ENCODE measurements at regions not wholly inside any gene's neighbourhood (a gene's known extent, or its start where the extent isn't known, plus 50 kb on each side); places are given as distances from the start of the nearest gene placed in this dataset.

- DNase-seq = no peak
These were observed 171.0 kb upstream of the SHH start for GRCh38 chr7:155983176-155983815.

DNA sequence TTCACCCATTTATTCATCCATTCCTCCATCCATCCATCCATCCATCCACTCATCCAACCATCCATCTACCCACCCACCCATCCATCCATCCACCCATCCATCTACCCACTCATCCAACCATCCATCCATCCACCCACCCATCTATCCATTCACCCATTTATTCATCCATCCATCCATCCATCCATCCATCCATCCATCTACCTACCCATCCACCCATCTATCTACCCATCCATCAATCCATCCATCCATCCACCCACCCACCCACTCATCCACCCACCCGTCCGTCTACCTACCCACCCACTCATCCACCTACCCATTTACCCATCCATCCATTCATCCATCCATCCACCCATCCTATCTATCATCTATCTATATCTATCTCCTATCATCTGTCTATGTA is 169.4 kb upstream of the SHH start:
- no peak for DNase-seq

DNA sequence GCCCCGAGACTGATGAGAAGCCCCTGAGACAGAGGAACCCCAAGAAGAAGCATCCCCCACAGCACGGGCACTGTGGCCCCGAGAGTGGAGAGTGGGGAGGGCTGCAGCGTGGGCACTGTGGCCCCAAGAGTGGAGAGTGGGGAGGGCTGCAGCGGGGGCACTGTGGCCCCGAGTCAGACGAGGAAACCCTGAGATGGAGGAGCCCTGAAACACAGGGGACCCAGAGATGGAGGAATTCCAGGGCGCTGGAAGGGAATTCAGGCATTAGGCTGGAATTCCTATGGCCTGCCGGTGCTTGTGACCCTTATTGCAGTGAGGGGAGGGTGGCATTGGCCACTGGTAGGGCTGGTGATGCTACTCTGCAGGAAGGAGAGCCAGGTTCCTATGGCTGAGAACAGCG is 168.6 kb upstream of the SHH start:
- DNase-seq = no peak

DNA sequence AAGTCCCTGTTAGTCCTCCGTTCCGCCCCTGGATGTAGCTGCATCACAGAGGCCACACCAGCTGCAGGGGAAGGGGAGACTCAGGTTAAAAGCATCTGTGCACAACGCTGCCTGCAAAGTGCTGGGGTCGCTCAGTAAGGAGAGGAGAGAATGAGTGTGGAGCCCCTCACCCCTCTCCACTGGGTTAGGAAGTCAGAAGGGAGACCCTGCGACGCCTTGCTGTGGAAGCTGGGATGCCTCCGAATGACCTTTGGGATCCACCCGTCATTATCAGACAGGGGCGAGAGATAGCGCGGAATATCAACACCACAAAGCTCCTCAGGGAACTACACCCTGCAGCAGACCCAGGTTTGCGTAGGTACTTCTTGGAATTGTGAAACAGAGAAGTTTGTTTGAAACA is 167.7 kb upstream of the SHH start:
- DNase-seq = no peak

- no peak for DNase-seq
These were observed 167.3 kb upstream of the SHH start for GRCh38 chr7:155979566-155979965.

DNA sequence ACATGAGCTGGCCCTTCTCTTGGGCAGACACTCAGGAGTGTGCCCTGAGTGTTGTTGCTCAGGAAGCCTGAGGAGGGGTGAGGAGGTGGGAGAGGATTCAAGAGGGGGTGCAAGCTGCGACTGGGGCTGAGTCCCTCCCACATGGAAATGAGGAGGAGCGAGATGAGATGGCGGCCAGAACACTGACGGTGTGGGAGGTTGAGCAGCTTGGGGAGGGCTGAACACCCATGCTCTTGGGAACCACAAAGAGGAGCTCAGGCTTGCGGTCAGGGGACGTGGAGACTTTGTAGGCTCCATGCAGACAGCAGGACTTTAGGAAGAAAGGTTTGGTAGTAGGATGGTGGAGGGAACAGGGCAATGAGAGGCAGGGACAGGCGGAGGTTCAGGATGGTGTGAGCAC is 163.2 kb upstream of the SHH start:
- DNase-seq = no peak

- DNase-seq = no peak
These were observed 162.1 kb upstream of the SHH start for GRCh38 chr7:155974186-155974897.

GRCh38 chr7:155973451-155973997 is 161.3 kb upstream of the SHH start:
- DNase-seq = no peak

GRCh38 chr7:155972651-155973390 is 160.6 kb upstream of the SHH start:
- DNase-seq = no peak

- DNase-seq = no peak
These were observed 160.0 kb upstream of the SHH start for GRCh38 chr7:155972247-155972646.

DNA sequence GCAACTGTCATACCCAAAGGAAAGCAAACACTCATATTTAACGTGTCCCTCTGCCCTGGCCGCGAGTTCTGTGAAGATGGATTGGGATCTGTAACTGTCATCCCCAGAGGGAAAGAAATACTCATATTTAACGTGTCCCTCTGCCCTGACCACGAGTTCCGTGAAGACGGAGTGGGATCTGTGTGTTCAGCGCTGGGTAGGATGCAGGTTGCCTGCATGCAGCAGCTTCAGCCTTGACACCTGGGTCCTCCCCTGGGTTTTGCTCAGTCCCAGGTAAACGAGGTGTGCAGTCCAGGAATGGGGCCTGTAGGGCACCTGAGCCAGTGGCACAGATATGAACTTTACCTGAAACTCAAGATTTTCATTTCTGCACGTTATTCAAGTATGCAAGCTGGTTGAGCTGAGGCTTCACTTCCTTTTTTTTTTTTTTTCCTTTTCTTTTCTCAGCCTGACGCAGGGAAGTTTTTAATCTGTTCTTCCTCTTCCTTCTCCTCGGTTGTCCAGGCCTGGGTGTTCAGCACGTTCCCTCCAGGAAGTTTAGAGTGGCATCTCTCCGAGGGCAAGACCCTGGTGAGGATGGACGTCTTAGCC is 159.0 kb upstream of the SHH start:
- DNase-seq = no peak

GRCh38 chr7:155969192-155969929 is 157.1 kb upstream of the SHH start:
- no peak for DNase-seq

- no peak for DNase-seq
These were observed 152.7 kb upstream of the SHH start for GRCh38 chr7:155965010-155965409.

GRCh38 chr7:155964543-155964942 is 152.3 kb upstream of the SHH start:
- DNase-seq = no peak

DNA sequence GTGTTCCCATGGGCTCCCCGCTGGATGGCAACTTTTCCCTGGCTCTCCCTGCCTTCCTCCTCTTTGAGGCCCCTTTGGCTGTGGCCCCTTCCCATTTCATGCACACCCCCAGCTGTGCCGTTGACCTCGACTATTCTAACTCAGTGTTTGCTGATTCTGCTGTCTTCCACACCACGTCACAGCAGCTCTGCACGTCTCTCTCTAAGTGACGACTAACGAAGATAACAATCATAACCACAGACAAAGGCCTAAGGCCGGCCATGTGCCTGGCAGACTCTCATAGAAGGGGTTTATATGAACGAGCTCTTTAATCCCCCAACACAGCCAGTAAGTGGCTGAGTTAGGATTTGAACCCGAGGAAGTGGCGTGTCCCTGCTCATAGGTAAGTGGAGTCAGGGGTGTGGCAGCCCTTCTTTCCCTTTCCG is 151.5 kb upstream of the SHH start:
- no peak for DNase-seq

DNA sequence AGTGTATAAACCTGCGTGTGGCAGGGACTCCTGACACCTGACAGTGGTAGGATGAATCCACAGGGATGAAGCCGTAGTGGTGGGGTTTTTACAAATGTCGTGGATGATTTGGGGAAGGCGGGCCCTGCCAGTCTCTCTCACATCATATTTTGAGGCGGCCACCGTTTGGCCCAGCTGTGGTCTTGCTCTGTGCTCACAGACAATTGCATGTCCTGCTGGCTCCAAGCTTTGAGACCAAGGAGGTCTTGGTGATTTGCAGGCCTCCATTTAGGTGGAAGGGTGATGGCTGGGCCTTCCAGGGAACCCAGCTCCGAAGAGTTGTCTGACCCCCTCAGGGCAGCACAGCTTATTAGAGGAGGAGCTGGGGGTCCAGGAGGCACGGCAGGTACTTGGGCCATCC is 151.1 kb upstream of the SHH start:
- DNase-seq = no peak

DNA sequence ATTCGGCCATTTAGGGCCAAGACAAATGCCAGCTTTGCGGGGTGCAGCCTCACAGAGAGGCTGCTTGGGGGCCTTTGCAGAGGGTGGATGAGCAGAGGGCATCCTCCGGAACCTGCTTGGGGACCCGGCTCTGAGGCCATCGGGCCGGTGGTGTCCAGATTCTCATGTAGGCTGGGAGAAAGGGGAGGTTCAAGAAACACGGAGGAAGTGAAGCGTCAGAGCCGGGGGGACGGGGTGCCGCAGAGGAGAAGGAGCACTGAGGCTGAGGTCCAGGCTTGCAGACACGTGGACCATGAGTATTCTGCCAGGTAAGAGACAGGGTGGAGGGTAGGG is 150.7 kb upstream of the SHH start:
- DNase-seq = no peak

GRCh38 chr7:155962191-155962967 is 150.1 kb upstream of the SHH start:
- no peak for DNase-seq

GRCh38 chr7:155961241-155962190 is 149.3 kb upstream of the SHH start:
- DNase-seq = no peak

- DNase-seq = peak in 1 of 2 experiments; percentile 3
These were observed 147.6 kb upstream of the SHH start for GRCh38 chr7:155959894-155960293.

GRCh38 chr7:155956977-155957376 is 144.7 kb upstream of the SHH start:
- DNase-seq = no peak
